ENCODE measurements at regions not wholly inside any gene's neighbourhood (a gene's known extent, or its start where the extent isn't known, plus 50 kb on each side); places are given as distances from the start of the nearest gene placed in this dataset.

- no peak for TF ChIP-seq ETS1 (IDR thresholded peaks at IDR 0.05)
- no peak for TF ChIP-seq ZNF462 (CRISPR knock-in tag; IDR thresholded peaks at IDR 0.05)
- no peak for TF ChIP-seq EZH2 (IDR thresholded peaks at IDR 0.05; ENCODE audit: low read depth, unreplicated experiment)
- no peak for TF ChIP-seq NANOG (IDR thresholded peaks at IDR 0.05; ENCODE audit: borderline replicate concordance)
- TF ChIP-seq EZH2phosphoT487 (IDR thresholded peaks at IDR 0.05; ENCODE audit: unreplicated experiment), result no peak
- TF ChIP-seq CREB1 (CRISPR knock-in tag; IDR thresholded peaks at IDR 0.05; ENCODE audit: low read depth), result no peak
- TF ChIP-seq POLR2AphosphoS5 (IDR thresholded peaks at IDR 0.05; ENCODE audit: low read depth), result no peak
- no peak for TF ChIP-seq REST (IDR thresholded peaks at IDR 0.05; ENCODE audit: unreplicated experiment)
Observed at GRCh38 chr4:162349395-162349794, 185.6 kb upstream of the FSTL5 start.

More at GRCh38 chr4:162349395-162349794, 185.6 kb upstream of the FSTL5 start:
- H3K9me2 ChIP-seq (ENCODE audit: insufficient read depth), result no peaks in the 10 kb centered on the region
- no peak for ATAC-seq
- no peaks in the 10 kb centered on the region for H3K4me1 ChIP-seq (ENCODE audit: insufficient read depth)
- no peak overlapping the region for H3K27ac Mint-ChIP-seq
- H3K27me3 ChIP-seq (ENCODE audit: insufficient read depth), result no peaks in the 10 kb centered on the region
- no peaks in the 10 kb centered on the region for H3K36me3 ChIP-seq (ENCODE audit: insufficient read depth)
- no peaks in the 10 kb centered on the region for H3K36me3 Mint-ChIP-seq (ENCODE audit: low read depth)
- no peak overlapping the region for H2AFZ ChIP-seq
- no peak for DNase-seq (ENCODE audit: low spot score)
- peaks cover 3% of the 10 kb centered on the region; the same call in 1 of the 3 replicates for H3K4me1 Mint-ChIP-seq
- no peak overlapping the region for H3K4me2 ChIP-seq
- no peaks in the 10 kb centered on the region for H3F3A ChIP-seq (replicated peaks; ENCODE audit: low read depth)
- no peaks in the 10 kb centered on the region for H3K27me3 Mint-ChIP-seq (ENCODE audit: insufficient read depth, low read depth, poor library complexity)
- no peak overlapping the region for H3K4me3 Mint-ChIP-seq
- H3K27ac ChIP-seq (ENCODE audit: low read depth), result no peak overlapping the region
- no peaks in the 10 kb centered on the region for H3K79me2 ChIP-seq (replicated peaks; ENCODE audit: insufficient read depth)
- H3K4me3 ChIP-seq, result no peak overlapping the region
- H3K9me3 Mint-ChIP-seq, result no peaks in the 10 kb centered on the region
- H4K20me1 ChIP-seq (replicated peaks; ENCODE audit: insufficient read depth), result no peaks in the 10 kb centered on the region
